GM12892 (cell line): ENCODE measurements at regions not wholly inside any gene's neighbourhood (a gene's known extent, or its start where the extent isn't known, plus 50 kb on each side); places are given as distances from the start of the nearest gene placed in this dataset.

Experiments used
- POLR2A ChIP-seq: IDR thresholded peaks from 2 replicates; pipeline ENCODE4 v1.6.1; 2011; ENCODE audit warnings: low read depth, low read length, control low read depth
- TAF1 ChIP-seq: IDR thresholded peaks from 2 replicates; pipeline ENCODE4 v1.6.1; 2011; ENCODE audit warnings: low read depth, mild to moderate bottlenecking, control low read depth, low read length, borderline replicate concordance

- TF ChIP-seq POLR2A: no peak
- no peak for TF ChIP-seq TAF1
Observed at GRCh38 chr17:21613071-21613429, 79.3 kb upstream of the KCNJ18 start.
